ENCODE measurements at regions not wholly inside any gene's neighbourhood (a gene's known extent, or its start where the extent isn't known, plus 50 kb on each side); places are given as distances from the start of the nearest gene placed in this dataset.

GRCh38 chr5:173395257-173395932 is 67.2 kb upstream of the STC2 start:
- dilution Hi-C loops (cut with HindIII; ENCODE audit: low sequenced_read_pairs, unreplicated experiment): no loop called here
- Histone ChIP-seq H3K56ac (ENCODE audit: extremely low read depth, insufficient read depth, low read length) (no peak overlapping the region), H3K79me1 (ENCODE audit: low read depth in 1 of 2, low read length in 2 of 2) (no peaks in the 10 kb centered on the region), H3K27me3 (ENCODE audit: control insufficient read depth, insufficient read depth, low read length) (no peaks in the 10 kb centered on the region), H3K9me1 (ENCODE audit: insufficient read depth, low read length) (peaks cover 8% of the 10 kb centered on the region), H3K36me3 (ENCODE audit: control insufficient read depth, insufficient read depth, low read length) (no peaks in the 10 kb centered on the region), H3K27ac (ENCODE audit: insufficient read depth, low read length) (peak overlapping the region; percentile 40), H2BK20ac (ENCODE audit: low read depth, low read length) (peak overlapping the region; percentile 87), H2AK9ac (replicated peaks; ENCODE audit: low read depth, low read length, poor library complexity) (no peak overlapping the region), H3K4me1 (ENCODE audit: control insufficient read depth, insufficient read depth, low read length) (peaks cover 11% of the 10 kb centered on the region), H3K23ac (ENCODE audit: low read depth, low read length) (peak overlapping the region; percentile 52; the same call in 1 of the 2 replicates), H4K8ac (ENCODE audit: low read depth in 2 of 2, low read length in 2 of 2) (peak overlapping the region; percentile 12 to 89), H2BK15ac (ENCODE audit: low read depth, low read length) (peak overlapping the region; percentile 21; the same call in 2 of the 3 replicates), H2AFZ (replicated peaks; ENCODE audit: low read length, poor library complexity) (peak overlapping the region; percentile 86), H3K4me3 (ENCODE audit: insufficient read depth, low read depth, low read length) (no peak overlapping the region), H3K18ac (ENCODE audit: low read depth, low read length) (peak overlapping the region; percentile 82), H3K4me2 (ENCODE audit: low read depth, low read length) (no peak overlapping the region), H3K14ac (replicated peaks; ENCODE audit: low read depth, low read length) (peak overlapping the region; percentile 71), H2BK5ac (ENCODE audit: low read depth, low read length, poor library complexity, severe bottlenecking) (peak overlapping the region; percentile 54), H4K20me1 (ENCODE audit: insufficient read depth, low read length) (no peaks in the 10 kb centered on the region), H2BK120ac (ENCODE audit: low read depth, low read length) (peak overlapping the region; percentile 94), H2AK5ac (ENCODE audit: low read depth, low read length) (peak overlapping the region; percentile 97), H3K4ac (ENCODE audit: low read depth, low read length) (peak overlapping the region; percentile 82), H3K9me3 (ENCODE audit: control insufficient read depth, insufficient read depth, low read length) (peaks cover 3% of the 10 kb centered on the region), H3K9ac (ENCODE audit: low read depth, low read length) (peak overlapping the region; percentile 0; the same call in 1 of the 2 replicates), H4K91ac (ENCODE audit: insufficient read depth, low read depth, low read length) (peak overlapping the region; percentile 51), H4K5ac (ENCODE audit: low read depth, low read length) (peak overlapping the region; percentile 65)
- no CpG with 5 or more reads among the region's 6 CpGs for WGBS, 2 experiments (ENCODE audit: extremely low coverage in 2 of 2, insufficient read length in 1 of 2)
- ATAC-seq (ENCODE audit: low read depth) (peak; percentile 80), DNase-seq (peak; percentile 85)
- intact Hi-C loops (cut with micrococcal nuclease): loop anchor here (1.0 to 5.0 kb wide), 4 partner anchors 57 to 178 kb away; partner anchors contain the start of gene STC2
- POLR2A ChIA-PET (ENCODE audit: unreplicated experiment): no interaction called here
- no TSS peak for BruUV-seq (replicated peaks)
- in situ Hi-C loops (cut with MboI; ENCODE audit: low sequenced_read_pairs): no loop called here
- CTCF ChIA-PET: interaction anchor here (0.5 to 2.0 kb wide), 3 partner anchors 61 to 178 kb away, joined by 3 to 5 read pairs (median 3); no protein-coding TSS in a partner anchor
- TF ChIP-seq RFX5 (IDR thresholded peaks at IDR 0.05; ENCODE audit: low read depth, low read length) (no peak), FOS (IDR thresholded peaks at IDR 0.05; ENCODE audit: low read depth, low read length) (peak; percentile 52; the same call in 1 of the 2 replicates), SMC3 (IDR thresholded peaks at IDR 0.05; ENCODE audit: low read depth, low read length) (peak; percentile 86), POLR2A (IDR thresholded peaks at IDR 0.05; ENCODE audit: low read depth, low read length) (no peak), CEBPB (IDR thresholded peaks at IDR 0.05; ENCODE audit: low read depth, low read length) (no peak), BHLHE40 (IDR thresholded peaks at IDR 0.05; ENCODE audit: low read depth, low read length) (no peak), NFE2L2 (IDR thresholded peaks at IDR 0.05; ENCODE audit: low read depth, low read length) (0 out of 2 replicates have a peak, but pooled peaks have one; percentile 15), RAD21 (IDR thresholded peaks at IDR 0.05; ENCODE audit: low read length) (peak; percentile 79), MAZ (IDR thresholded peaks at IDR 0.05; ENCODE audit: borderline replicate concordance, low read depth, low read length) (0 out of 2 replicates have a peak, but pooled peaks have one; percentile 37), MXI1 (IDR thresholded peaks at IDR 0.05; ENCODE audit: borderline replicate concordance, low read depth, low read length) (no peak), USF2 (IDR thresholded peaks at IDR 0.05; ENCODE audit: low read depth, low read length) (no peak), RCOR1 (IDR thresholded peaks at IDR 0.05; ENCODE audit: insufficient replicate concordance, low read length) (no peak), ELK1 (IDR thresholded peaks at IDR 0.05; ENCODE audit: borderline replicate concordance, low read depth, low read length) (no peak), CTCF (conservative IDR thresholded peaks at IDR 0.05; ENCODE audit: low read depth, low read length) (peak; percentile 70)
